ENCODE measurements at regions not wholly inside any gene's neighbourhood (a gene's known extent, or its start where the extent isn't known, plus 50 kb on each side); places are given as distances from the start of the nearest gene placed in this dataset.

- DNase-seq (ENCODE audit: low spot score), result no peak
These were observed 1158.6 kb downstream of the CDH12 start for GRCh38 chr5:21694567-21694966.

- no peak for DNase-seq (ENCODE audit: low spot score)
These were observed 1159.6 kb downstream of the CDH12 start for GRCh38 chr5:21693591-21693990.

- no peak for DNase-seq (ENCODE audit: low spot score)
These were observed 1163.6 kb downstream of the CDH12 start for GRCh38 chr5:21689587-21689986.

- DNase-seq (ENCODE audit: low spot score), result no peak
These were observed 1164.5 kb downstream of the CDH12 start for GRCh38 chr5:21688655-21689054.

- DNase-seq (ENCODE audit: low spot score), result no peak
These were observed 1165.5 kb downstream of the CDH12 start for GRCh38 chr5:21687621-21688020.

GRCh38 chr5:21686706-21687105, 1166.4 kb downstream of the CDH12 start:
- DNase-seq (ENCODE audit: low spot score), result no peak

- DNase-seq (ENCODE audit: low spot score), result no peak
These were observed 1167.6 kb downstream of the CDH12 start for GRCh38 chr5:21685522-21685921.

- DNase-seq (ENCODE audit: low spot score), result no peak
These were observed 1168.2 kb downstream of the CDH12 start for GRCh38 chr5:21684992-21685391.

- DNase-seq (ENCODE audit: low spot score), result no peak
These were observed 1171.2 kb downstream of the CDH12 start for GRCh38 chr5:21681911-21682310.

- DNase-seq (ENCODE audit: low spot score), result no peak
These were observed 1172.5 kb downstream of the CDH12 start for GRCh38 chr5:21680641-21681040.

GRCh38 chr5:21680196-21680595, 1172.9 kb downstream of the CDH12 start:
- no peak for DNase-seq (ENCODE audit: low spot score)

GRCh38 chr5:21678526-21678925, 1174.6 kb downstream of the CDH12 start:
- DNase-seq (ENCODE audit: low spot score), result no peak

GRCh38 chr5:21672911-21673310, 1180.2 kb downstream of the CDH12 start:
- DNase-seq (ENCODE audit: low spot score), result no peak

- no peak for DNase-seq (ENCODE audit: low spot score)
These were observed 1180.8 kb downstream of the CDH12 start for GRCh38 chr5:21672360-21672759.

GRCh38 chr5:21665524-21665923, 1187.6 kb downstream of the CDH12 start:
- DNase-seq (ENCODE audit: low spot score), result no peak

GRCh38 chr5:21663082-21663481, 1190.1 kb downstream of the CDH12 start:
- no peak for DNase-seq (ENCODE audit: low spot score)

GRCh38 chr5:21661184-21661583, 1192.0 kb downstream of the CDH12 start:
- DNase-seq (ENCODE audit: low spot score), result no peak

GRCh38 chr5:21654556-21654955, 1198.6 kb downstream of the CDH12 start:
- DNase-seq (ENCODE audit: low spot score), result no peak

- DNase-seq (ENCODE audit: low spot score), result no peak
These were observed 1203.2 kb downstream of the CDH12 start for GRCh38 chr5:21649969-21650368.

- DNase-seq (ENCODE audit: low spot score), result no peak
These were observed 1206.7 kb downstream of the CDH12 start for GRCh38 chr5:21646469-21646868.

GRCh38 chr5:21644032-21644431, 1209.1 kb downstream of the CDH12 start:
- DNase-seq (ENCODE audit: low spot score), result no peak

GRCh38 chr5:21642312-21642711, 1210.8 kb downstream of the CDH12 start:
- no peak for DNase-seq (ENCODE audit: low spot score)

- DNase-seq (ENCODE audit: low spot score), result no peak
These were observed 1229.3 kb downstream of the CDH12 start for GRCh38 chr5:21623831-21624230.

GRCh38 chr5:21615195-21615765, 1237.9 kb downstream of the CDH12 start:
- DNase-seq (ENCODE audit: low spot score), result no peak

Measured in HuH-7 (cell line).